DND-41 (cell line): ENCODE measurements at regions not wholly inside any gene's neighbourhood (a gene's known extent, or its start where the extent isn't known, plus 50 kb on each side); places are given as distances from the start of the nearest gene placed in this dataset.

Source experiments
- CTCF ChIP-seq: IDR thresholded peaks from 2 replicates; pipeline ENCODE4 v1.5.1; 2012; ENCODE audit warnings: borderline replicate concordance, low read length, moderate library complexity, mild to moderate bottlenecking; ENCODE audit not compliant: poor library complexity, severe bottlenecking; ENCODE audit errors: extremely low read depth
- EZH2 ChIP-seq: IDR thresholded peaks from 3 replicates; pipeline ENCODE4 v1.6.1; 2012; ENCODE audit warnings: borderline replicate concordance, low read depth, mild to moderate bottlenecking, moderate library complexity, low read length, inconsistent platforms; ENCODE audit not compliant: severe bottlenecking

DNA sequence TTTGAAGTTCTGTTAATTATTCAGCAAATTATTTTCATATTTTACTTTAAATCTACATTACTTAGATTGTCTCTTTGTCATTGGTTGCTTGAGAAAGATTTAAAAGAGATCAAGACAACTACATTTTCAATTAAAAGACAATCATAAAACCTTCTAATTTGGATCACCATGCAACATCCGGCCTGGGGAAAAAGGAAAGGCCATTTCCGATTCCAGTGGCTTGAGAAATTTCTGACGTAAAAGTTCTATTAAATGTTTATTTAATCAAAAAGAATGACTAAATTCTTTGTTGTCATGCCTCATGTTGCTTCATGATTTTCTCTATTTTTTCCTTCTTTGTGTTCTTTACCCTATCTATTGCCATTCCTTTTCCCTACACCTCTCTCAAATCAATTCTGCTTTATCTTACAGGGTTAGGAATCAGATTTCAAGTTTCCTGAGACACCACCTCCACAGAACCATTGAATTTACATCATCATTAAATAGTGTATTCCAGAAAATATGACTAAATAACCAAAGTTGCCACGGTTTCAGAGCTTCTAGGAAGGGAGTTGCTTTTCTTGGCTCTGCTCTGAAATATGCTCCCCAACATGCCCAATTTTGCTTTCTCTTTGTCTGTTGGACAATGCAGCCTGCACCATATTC is 124.6 kb upstream of the ACSL4 start:
- no peak for TF ChIP-seq EZH2
- no peak for TF ChIP-seq CTCF
